ENCODE measurements at regions not wholly inside any gene's neighbourhood (a gene's known extent, or its start where the extent isn't known, plus 50 kb on each side); places are given as distances from the start of the nearest gene placed in this dataset.

GRCh38 chr14:89024691-89025090 lies 200.2 kb downstream of the TTC8 start:
- DNase-seq = no peak

- DNase-seq = no peak
These were observed 201.2 kb downstream of the TTC8 start for GRCh38 chr14:89025561-89026236.

GRCh38 chr14:89027097-89027740 lies 202.8 kb downstream of the TTC8 start:
- no peak for DNase-seq

GRCh38 chr14:89028462-89029134 lies 204.1 kb downstream of the TTC8 start:
- no peak for DNase-seq

GRCh38 chr14:89029961-89030694 lies 205.7 kb downstream of the TTC8 start:
- DNase-seq = no peak

- DNase-seq = no peak
These were observed 206.5 kb downstream of the TTC8 start for GRCh38 chr14:89030921-89031320.

GRCh38 chr14:89032086-89032649 lies 207.7 kb downstream of the TTC8 start:
- DNase-seq = no peak

- DNase-seq = no peak
These were observed 209.3 kb downstream of the TTC8 start for GRCh38 chr14:89033756-89034155.

- DNase-seq = no peak
These were observed 211.9 kb downstream of the TTC8 start for GRCh38 chr14:89036371-89036770.

GRCh38 chr14:89037065-89037464 lies 212.6 kb downstream of the TTC8 start:
- no peak for DNase-seq

GRCh38 chr14:89040080-89040459 lies 215.6 kb downstream of the TTC8 start:
- no peak for DNase-seq

- peak; percentile 42 for DNase-seq
These were observed 216.2 kb downstream of the TTC8 start for GRCh38 chr14:89040460-89041256.

- DNase-seq = peak; percentile 41
These were observed 216.8 kb downstream of the TTC8 start for GRCh38 chr14:89041257-89041582.

GRCh38 chr14:89042021-89042420 lies 217.6 kb downstream of the TTC8 start:
- no peak for DNase-seq

- no peak for DNase-seq
These were observed 228.9 kb downstream of the TTC8 start for GRCh38 chr14:89053303-89053702.

GRCh38 chr14:89056394-89056793 lies 231.9 kb downstream of the TTC8 start:
- DNase-seq = no peak

- no peak for DNase-seq
These were observed 234.2 kb downstream of the TTC8 start for GRCh38 chr14:89058697-89059096.

- no peak for DNase-seq
These were observed 235.7 kb downstream of the TTC8 start for GRCh38 chr14:89060191-89060590.

- no peak for DNase-seq
These were observed 237.2 kb downstream of the TTC8 start for GRCh38 chr14:89061696-89062095.

- DNase-seq = no peak
These were observed 241.4 kb downstream of the TTC8 start for GRCh38 chr14:89065879-89066278.

- no peak for DNase-seq
These were observed 243.0 kb downstream of the TTC8 start for GRCh38 chr14:89067293-89067972.

Data from NCI-H2081 treated with DMSO at 0.1 percent for 48 hours (cell line).